DND-41 (cell line): ENCODE measurements at regions not wholly inside any gene's neighbourhood (a gene's known extent, or its start where the extent isn't known, plus 50 kb on each side); places are given as distances from the start of the nearest gene placed in this dataset.

Experiments
- ATAC-seq: fragments of 200-7000 bp; cut with Tn5 transposase; 3 replicates; pipeline ENCODE4 v1.9.1; 2021; ENCODE audit warnings: low read depth; ENCODE audit not compliant: insufficient read depth
- DNase-seq: peaks from one replicate; pipeline ENCODE4 v3.0.0-alpha.2; 2020
- H2AFZ ChIP-seq: 2 replicates; pipeline ENCODE4 v1.6.0; 2012; ENCODE audit warnings: low read depth, low read length
- H3K27ac ChIP-seq: 2 replicates; pipeline ENCODE4 v1.5.1; 2012; ENCODE audit warnings: low read length, inconsistent platforms
- H3K27me3 ChIP-seq: fragments of 200-600 bp; sonication (generic); 2 replicates; pipeline ENCODE4 v1.6.0; 2012; ENCODE audit warnings: low read length, mild to moderate bottlenecking, inconsistent platforms; ENCODE audit not compliant: insufficient read depth, poor library complexity
- H3K36me3 ChIP-seq: 2 replicates; pipeline ENCODE4 v1.5.1; 2012; ENCODE audit warnings: low read length, inconsistent platforms; ENCODE audit not compliant: insufficient read depth
- H3K4me1 ChIP-seq: 2 replicates; pipeline ENCODE4 v1.5.1; 2012; ENCODE audit warnings: mild to moderate bottlenecking, low read length; ENCODE audit not compliant: insufficient read depth
- H3K4me2 ChIP-seq: 2 replicates; pipeline ENCODE4 v1.6.0; 2012; ENCODE audit warnings: mild to moderate bottlenecking, moderate library complexity, low read length, inconsistent platforms; ENCODE audit not compliant: insufficient read depth
- H3K4me3 ChIP-seq, 2 experiments: fragments of 200-600 bp in 1 of 2; shearing (Covaris generic) in 1 of 2; 2 replicates each; pipeline ENCODE4 v1.5.1; 2012 to 2016; ENCODE audit warnings: inconsistent platforms in 2 of 2, low read length in 2 of 2, mild to moderate bottlenecking in 2 of 2, low read depth in 1 of 2, moderate library complexity in 1 of 2
- H3K79me2 ChIP-seq: 2 replicates; pipeline ENCODE4 v1.6.0; 2012; ENCODE audit warnings: low read length, inconsistent platforms; ENCODE audit not compliant: insufficient read depth
- H3K9ac ChIP-seq: 2 replicates; pipeline ENCODE4 v1.6.0; 2012; ENCODE audit warnings: low read depth, mild to moderate bottlenecking, inconsistent platforms, low read length, moderate library complexity
- H3K9me3 ChIP-seq: 2 replicates; pipeline ENCODE4 v1.5.1; 2012; ENCODE audit warnings: low read length, moderate library complexity, mild to moderate bottlenecking, inconsistent platforms; ENCODE audit not compliant: insufficient read depth, severe bottlenecking
- H4K20me1 ChIP-seq: 2 replicates; pipeline ENCODE4 v1.6.0; 2012; ENCODE audit warnings: low read length; ENCODE audit not compliant: insufficient read depth
- EZH2 ChIP-seq: IDR thresholded peaks from 3 replicates; pipeline ENCODE4 v1.6.1; 2012; ENCODE audit warnings: borderline replicate concordance, low read depth, mild to moderate bottlenecking, moderate library complexity, low read length, inconsistent platforms; ENCODE audit not compliant: severe bottlenecking
- TF ChIP-seq, protein P1 (sequence below): IDR thresholded peaks from 2 replicates; pipeline ENCODE4 v1.5.1; 2012; ENCODE audit warnings: borderline replicate concordance, low read length, moderate library complexity, mild to moderate bottlenecking; ENCODE audit not compliant: poor library complexity, severe bottlenecking; ENCODE audit errors: extremely low read depth

DNA sequence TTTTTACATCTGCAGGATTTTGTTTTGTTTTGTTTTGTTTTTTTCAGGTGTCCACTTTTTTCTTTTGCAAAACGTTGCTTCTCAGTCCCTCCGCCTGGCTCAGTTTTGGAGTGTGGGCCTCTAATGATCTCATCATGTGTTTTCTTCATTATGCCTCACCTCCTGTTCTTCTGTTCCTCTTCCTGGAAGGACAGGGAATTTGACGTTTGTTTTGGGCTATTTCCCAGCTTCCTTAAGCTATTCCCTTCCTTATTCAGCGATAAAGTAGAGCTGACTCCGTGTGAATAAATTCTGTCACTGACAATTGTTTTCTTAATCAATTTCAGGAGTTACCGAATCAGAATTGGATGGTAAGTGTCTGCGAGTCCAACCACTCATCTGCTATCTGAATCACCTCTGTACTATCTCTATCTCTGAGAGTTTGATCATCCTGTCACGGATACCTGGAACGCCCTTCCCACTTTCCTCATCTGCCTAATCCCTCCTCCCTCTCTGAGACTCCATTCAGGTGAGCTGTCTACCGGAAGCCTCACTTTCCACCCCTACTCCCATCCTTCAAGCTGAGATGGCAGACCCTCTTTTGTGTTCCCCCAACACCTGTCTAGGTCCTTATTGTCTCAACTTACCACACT lies 218.4 kb downstream of the GATA3 start:
- no peaks in the 10 kb centered on the region for H3K27me3 ChIP-seq
- DNase-seq: no peak
- H3K79me2 ChIP-seq: no peaks in the 10 kb centered on the region
- H3K9ac ChIP-seq: no peak overlapping the region
- peaks cover 1% of the 10 kb centered on the region; the same call in 1 of the 2 replicates for H3K4me1 ChIP-seq
- no peak overlapping the region for H3K4me3 ChIP-seq
- peak overlapping the region; percentile 42; the same call in 1 of the 2 replicates for H2AFZ ChIP-seq
- H4K20me1 ChIP-seq: no peaks in the 10 kb centered on the region
- H3K9me3 ChIP-seq: no peaks in the 10 kb centered on the region
- H3K27ac ChIP-seq: no peak overlapping the region
- no peak overlapping the region for H3K4me2 ChIP-seq
- no peak for ATAC-seq
- no peaks in the 10 kb centered on the region for H3K36me3 ChIP-seq
- TF ChIP-seq, protein P1, sequence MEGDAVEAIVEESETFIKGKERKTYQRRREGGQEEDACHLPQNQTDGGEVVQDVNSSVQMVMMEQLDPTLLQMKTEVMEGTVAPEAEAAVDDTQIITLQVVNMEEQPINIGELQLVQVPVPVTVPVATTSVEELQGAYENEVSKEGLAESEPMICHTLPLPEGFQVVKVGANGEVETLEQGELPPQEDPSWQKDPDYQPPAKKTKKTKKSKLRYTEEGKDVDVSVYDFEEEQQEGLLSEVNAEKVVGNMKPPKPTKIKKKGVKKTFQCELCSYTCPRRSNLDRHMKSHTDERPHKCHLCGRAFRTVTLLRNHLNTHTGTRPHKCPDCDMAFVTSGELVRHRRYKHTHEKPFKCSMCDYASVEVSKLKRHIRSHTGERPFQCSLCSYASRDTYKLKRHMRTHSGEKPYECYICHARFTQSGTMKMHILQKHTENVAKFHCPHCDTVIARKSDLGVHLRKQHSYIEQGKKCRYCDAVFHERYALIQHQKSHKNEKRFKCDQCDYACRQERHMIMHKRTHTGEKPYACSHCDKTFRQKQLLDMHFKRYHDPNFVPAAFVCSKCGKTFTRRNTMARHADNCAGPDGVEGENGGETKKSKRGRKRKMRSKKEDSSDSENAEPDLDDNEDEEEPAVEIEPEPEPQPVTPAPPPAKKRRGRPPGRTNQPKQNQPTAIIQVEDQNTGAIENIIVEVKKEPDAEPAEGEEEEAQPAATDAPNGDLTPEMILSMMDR: no peak
- TF ChIP-seq EZH2: no peak

DNA sequence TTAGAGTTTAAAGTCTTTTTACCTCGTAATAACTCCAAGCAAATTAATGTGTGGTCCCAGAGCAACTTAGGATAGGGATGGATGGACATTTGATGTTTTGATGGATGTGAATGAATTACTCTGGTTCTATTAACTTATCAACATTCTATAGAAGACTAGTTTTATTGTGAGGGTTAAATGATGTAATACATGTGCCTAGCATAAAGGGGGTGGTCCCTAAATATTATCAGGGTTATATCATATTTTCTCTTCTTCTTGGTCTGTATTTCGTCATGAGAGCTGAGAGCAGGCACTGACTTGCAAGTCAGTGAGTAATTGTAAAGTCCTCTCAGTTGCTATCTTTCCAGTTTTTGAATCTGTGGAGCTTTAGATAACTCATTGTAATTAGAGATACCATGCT lies 219.3 kb downstream of the GATA3 start:
- Histone ChIP-seq H3K4me2 (no peak overlapping the region), H3K27ac (no peak overlapping the region), H4K20me1 (no peaks in the 10 kb centered on the region), H3K36me3 (no peaks in the 10 kb centered on the region), H3K9ac (no peak overlapping the region), H3K79me2 (no peaks in the 10 kb centered on the region), H3K4me3 (no peak overlapping the region), H3K4me1 (peaks cover 5% of the 10 kb centered on the region), H3K9me3 (no peaks in the 10 kb centered on the region), H3K27me3 (no peaks in the 10 kb centered on the region), H2AFZ (no peak overlapping the region)
- DNase-seq (no peak), ATAC-seq (no peak)
- no peak for TF ChIP-seq EZH2
- TF ChIP-seq, protein P1: no peak

DNA sequence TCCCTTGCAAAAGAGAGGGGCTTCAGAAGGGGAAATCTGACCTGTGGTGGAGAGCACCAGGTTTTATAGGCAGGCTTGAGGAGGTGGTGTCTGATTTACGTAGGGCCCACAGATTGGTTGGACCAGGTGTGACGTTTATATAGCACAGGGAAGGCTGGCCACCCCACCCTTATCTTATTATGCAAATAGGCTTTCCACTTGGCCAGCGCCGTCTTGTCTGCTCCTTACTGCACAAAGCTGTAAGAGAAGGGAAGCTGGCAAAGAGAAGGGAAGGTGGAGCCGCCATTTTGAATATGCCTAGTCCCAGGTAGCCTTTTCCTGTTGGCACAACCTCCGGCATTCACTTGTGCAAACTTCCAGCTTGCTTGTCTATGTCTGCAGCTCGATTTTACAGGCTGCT lies 221.4 kb downstream of the GATA3 start:
- no peak overlapping the region for H2AFZ ChIP-seq
- no peak overlapping the region for H3K4me3 ChIP-seq
- H3K4me1 ChIP-seq: peaks cover 5% of the 10 kb centered on the region
- no peaks in the 10 kb centered on the region for H3K27me3 ChIP-seq
- no peak for DNase-seq
- no peak overlapping the region for H3K9ac ChIP-seq
- H3K9me3 ChIP-seq: no peaks in the 10 kb centered on the region
- TF ChIP-seq, protein P1: no peak
- no peak for TF ChIP-seq EZH2
- H3K27ac ChIP-seq: no peak overlapping the region
- no peak overlapping the region for H3K4me2 ChIP-seq
- ATAC-seq: no peak
- no peaks in the 10 kb centered on the region for H3K36me3 ChIP-seq
- no peaks in the 10 kb centered on the region for H3K79me2 ChIP-seq
- no peaks in the 10 kb centered on the region for H4K20me1 ChIP-seq
